HG02981 (cell line): ENCODE measurements at regions not wholly inside any gene's neighbourhood (a gene's known extent, or its start where the extent isn't known, plus 50 kb on each side); places are given as distances from the start of the nearest gene placed in this dataset.
"Not testable (repeated sequence)": the region's sequence is repeated elsewhere in the genome, so short reads cannot be mapped to it uniquely, and the experiment has no call there.

Source experiments
- ATAC-seq: cut with Tn5 transposase; IDR thresholded peaks from one replicate; pipeline ENCODE4 v1.9.1; 2021; ENCODE audit warnings: mild to moderate bottlenecking, moderate library complexity; ENCODE audit not compliant: unreplicated experiment

DNA sequence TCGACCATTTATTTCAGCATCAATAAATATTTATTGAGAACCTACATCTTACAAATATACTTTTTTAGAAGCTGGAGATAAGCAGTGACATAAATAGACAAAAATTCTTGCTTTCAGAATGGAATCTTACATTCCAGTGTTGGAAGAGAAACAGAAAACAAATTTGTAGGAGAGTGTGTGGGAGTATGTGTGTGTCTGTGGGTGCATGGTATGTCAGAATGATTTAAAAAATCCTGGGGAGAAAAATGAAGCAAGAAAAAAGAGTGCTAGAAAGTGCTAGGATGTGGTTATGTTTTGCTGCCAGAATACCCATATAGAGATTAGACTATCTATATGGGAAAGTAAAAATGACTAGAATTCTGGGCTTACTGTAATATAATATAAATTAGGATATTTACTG, 561.7 kb upstream of the SGO1 start:
- ATAC-seq = no peak

GRCh38 chr3:20743553-20744321, 557.7 kb upstream of the SGO1 start:
- ATAC-seq = no peak

DNA sequence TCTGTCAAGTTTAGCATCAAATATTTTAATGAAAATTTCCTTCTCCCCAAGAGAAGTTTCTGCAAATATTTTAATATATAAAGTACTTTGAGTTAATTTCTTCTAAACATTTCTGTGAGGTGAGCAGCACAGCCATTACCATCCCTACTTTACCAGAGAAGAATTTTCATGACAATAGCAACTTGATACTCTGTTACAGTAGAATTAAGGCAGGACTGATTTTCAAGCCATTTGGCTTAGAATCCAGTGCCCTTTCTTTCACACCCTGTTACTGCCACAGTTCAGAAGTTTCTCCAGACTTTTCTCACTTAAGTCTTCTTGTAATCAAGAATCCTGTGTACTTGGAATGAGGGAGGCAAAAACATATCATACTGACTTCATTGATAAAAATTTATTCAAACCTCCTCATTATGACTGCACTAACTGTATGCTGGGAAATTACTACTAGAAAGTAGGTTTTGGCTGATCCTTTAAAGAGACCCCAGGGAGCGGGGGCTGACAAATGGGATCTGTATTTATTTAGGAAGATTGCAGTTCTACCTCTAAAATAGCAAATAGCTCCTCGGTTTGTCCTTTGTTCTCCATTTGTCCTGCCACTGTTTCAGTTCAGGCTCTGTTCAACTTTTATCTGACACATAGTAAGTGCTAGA, 557.0 kb upstream of the SGO1 start:
- no peak for ATAC-seq

GRCh38 chr3:20741381-20741780, 555.4 kb upstream of the SGO1 start:
- ATAC-seq = no peak

DNA sequence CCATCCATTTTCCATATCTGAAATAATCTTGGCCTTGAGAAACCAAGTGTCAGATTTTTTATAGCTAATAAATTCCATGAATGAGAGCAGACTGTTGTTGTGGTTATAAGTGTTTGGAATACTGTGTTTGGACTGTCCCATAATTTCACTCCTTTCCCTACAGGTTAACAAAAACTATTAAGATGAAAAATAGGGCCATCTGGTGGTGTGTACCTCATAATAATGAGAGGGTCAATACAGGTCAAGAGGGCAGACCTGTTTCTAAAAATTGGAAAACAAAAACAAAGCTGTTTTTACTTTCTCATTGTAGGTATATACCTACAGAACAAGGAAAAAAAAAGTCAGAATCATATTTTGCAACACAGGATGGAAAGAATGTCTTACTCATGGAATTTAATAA, 553.8 kb upstream of the SGO1 start:
- no peak for ATAC-seq

DNA sequence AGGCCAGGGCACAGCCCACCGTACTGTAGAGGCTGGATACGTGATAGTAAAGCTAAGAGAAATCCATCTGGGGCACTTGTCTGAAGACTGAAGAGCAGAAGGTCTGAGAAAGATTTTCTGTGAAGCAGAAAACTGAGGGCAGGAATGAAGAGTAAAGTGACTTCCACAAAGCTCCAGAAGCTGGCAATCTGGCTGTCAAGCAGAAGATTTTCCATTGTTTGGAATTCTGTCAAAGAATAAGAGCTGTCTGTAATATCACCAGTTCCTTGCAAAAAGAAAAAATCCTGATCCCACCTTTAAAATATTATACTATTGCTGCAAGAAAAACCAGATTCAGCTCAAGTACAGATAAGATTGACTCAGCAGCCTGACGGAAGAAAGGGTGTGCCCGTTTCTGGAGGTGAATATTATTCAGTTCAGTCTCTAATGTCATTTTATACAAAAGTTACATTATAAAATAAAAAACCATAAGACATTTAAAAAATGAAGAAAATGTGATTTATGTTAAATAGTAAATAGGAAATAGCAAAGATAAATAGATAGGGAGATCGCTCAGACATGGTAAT, 550.4 kb upstream of the SGO1 start:
- no peak for ATAC-seq

DNA sequence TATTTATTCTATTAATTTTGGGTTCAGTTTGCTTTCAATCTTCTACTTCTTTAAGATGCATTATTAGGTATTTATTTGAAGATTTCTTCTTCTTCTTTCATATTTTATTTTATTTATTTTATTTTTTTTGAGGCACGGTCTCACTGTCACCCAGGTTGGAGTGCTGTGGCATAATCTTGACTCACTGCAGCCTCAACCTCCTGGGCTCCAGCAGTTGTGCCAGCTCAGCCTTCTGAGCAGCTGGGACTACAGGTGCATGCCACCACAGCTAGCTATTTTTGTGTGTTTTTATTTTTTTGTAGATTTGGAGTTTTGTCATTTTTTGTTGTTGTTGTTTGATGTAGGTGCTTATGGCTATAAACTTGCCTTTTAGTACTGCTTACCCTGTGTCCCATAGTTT, 543.2 kb upstream of the SGO1 start:
- no peak for ATAC-seq

DNA sequence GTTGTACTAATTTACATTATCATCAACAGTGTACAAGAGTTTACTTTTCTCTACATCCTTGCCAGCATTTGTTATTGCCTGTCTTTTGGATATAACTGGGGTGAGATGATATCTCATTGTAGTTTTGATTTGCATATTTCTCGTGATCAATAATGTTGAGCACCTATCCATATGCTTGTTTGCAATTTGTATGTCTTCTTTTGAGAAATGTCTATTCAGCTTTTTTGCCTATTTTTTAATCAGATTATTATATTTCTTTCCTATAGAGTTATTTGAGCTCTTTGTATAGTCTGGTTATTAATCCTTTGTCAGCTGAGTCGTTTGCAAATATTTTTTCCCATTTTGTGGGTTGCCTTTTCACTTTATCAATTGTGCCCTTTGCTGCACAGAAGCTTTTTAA, 540.8 kb upstream of the SGO1 start:
- no peak for ATAC-seq

- ATAC-seq = no peak
These were observed 538.2 kb upstream of the SGO1 start for GRCh38 chr3:20724241-20724640.

- not testable (repeated sequence) for ATAC-seq
These were observed 530.4 kb upstream of the SGO1 start for GRCh38 chr3:20716425-20716824.

DNA sequence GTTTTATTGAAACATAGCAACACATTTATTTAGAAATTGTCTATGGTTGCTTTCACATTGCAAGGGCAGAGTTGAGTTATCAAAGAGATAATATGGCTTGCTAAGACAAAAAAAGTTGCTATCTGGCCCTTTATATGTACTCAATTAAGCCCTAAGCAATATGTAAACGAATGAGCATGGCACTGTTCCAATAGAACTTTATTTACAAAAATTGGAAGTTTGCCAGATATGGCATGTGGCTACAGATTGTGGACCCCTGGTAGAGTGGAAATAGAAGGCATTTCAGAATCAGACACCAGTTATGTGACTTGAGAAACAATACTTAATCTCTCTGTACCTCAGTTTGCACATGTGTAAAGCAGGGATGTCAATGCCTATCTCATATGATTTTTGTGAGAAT, 515.6 kb upstream of the SGO1 start:
- no peak for ATAC-seq

DNA sequence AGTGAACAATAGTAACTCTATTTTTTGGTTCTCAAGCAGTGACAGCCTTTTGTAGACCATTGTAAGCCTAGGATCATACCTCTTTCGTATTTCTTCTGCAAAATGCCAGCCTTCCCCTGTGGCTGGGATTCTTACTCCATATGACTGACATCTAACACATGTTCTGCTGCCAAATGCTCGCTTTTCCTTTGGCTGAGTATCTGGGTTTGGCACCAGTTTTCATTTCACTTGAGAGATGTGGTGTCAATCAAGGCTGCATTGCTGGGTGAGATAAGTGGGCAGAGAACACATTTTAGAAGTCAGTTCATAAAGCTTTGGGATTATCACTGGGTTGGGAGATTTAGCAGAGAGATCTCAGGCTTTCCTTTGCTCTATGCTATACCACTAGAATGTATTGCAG, 514.7 kb upstream of the SGO1 start:
- no peak for ATAC-seq

DNA sequence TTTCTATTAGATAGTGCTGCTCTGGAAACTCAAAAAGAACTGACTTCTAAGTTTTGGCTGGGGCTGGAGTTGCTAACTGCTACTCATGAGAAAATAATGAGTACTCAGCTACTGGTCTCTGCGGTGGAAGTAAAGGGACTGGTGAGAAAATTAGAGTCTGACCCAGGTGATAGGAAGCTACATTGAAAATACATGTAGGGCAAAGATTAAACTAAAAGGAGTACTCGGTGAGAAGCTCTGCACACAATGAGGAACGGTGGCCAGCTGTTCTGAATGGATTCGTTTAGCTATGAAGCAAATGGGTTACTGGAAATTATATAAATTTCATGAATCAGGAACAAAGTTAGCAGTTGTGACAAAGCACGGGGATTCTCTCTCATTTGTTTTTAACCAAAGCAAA, 512.9 kb upstream of the SGO1 start:
- ATAC-seq = no peak

DNA sequence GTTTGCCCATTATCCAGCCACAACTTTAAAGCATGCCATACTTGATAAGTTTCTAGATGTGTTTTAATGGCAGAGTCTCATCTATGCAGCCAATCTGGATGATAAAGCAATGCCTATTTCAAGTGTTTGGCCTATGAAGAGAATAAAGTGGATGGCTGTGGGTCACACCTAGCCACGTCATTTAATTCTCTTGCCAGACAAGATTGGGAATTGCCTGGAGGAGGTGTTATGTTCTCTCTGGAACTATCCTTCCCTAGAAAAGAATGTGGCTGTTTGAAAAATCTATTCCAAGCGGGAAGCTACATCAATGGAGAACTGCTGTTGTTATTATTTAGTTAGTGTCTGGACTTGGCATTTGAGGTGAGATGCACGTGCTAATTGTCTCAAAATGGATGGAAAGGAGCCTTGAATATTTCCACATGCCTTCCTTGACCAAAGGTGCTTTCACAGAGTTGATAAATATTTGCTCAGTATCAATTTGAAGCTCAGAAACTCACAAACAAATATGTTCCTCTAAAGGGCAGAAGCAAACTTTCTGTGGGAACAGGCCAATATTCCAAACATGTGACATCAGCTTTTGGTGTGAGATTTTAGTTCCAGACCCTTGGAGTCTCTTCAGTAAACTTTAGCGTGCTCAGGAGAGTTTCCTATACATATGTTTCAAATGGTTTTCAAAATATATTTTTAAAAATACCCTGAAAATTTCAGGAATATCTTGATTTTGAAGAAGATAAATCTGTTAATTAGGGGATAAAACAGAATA, 510.6 kb upstream of the SGO1 start:
- ATAC-seq = no peak

DNA sequence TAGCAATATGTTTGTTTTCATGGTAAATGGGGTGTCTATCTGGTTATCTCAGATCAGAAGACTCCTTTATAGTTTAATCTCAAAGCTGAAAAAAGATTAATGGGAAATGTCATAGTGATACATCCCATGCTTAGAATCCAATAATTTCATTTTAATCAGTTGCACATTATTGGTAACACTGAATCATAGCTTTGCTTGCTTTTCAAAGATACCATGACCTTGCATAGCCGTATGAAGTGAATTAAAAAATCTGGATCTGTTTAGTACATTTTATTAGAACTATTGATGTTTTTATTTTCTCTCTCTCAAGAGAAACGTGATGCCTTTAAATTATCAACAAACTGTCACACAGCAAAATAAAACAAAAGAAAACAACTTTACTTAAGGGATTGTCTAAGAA, 506.7 kb upstream of the SGO1 start:
- no peak for ATAC-seq

DNA sequence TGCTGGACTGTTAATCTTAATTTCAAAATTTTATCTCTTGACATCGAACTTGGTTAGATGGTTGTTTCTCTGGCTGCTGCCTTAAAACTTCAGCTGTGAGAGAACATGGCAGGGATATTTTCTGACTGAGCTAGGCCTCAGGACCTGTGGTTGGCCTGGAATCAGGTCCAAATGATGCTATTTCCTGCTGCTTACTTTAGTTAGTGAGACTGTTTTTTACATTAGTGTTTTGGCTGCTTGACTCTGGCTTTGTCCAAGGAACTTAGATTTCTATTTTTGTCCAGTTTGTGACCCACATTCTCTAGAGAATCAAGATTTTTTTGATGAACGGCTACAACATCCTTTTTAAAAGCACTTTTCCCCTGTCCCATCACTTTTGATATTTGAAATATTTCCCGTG, 497.9 kb upstream of the SGO1 start:
- no peak for ATAC-seq

DNA sequence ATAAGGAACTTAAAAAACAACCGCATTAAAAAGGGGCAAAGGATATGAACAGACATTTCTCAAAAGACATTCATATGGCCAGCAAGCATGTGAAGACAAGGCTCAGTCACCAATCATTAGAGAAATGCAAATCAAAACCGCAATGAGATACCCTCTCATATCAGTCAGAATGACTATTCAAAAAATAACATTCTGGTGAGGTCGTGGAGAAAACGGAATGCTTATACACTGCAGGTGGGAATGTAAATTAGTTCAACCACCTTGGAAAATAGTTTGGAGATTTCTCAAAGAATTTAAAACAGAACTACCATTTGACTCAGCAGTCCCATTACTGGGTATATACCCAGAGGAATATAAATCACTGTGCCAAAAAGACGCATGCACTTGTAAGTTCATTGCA, 496.6 kb upstream of the SGO1 start:
- no peak for ATAC-seq

DNA sequence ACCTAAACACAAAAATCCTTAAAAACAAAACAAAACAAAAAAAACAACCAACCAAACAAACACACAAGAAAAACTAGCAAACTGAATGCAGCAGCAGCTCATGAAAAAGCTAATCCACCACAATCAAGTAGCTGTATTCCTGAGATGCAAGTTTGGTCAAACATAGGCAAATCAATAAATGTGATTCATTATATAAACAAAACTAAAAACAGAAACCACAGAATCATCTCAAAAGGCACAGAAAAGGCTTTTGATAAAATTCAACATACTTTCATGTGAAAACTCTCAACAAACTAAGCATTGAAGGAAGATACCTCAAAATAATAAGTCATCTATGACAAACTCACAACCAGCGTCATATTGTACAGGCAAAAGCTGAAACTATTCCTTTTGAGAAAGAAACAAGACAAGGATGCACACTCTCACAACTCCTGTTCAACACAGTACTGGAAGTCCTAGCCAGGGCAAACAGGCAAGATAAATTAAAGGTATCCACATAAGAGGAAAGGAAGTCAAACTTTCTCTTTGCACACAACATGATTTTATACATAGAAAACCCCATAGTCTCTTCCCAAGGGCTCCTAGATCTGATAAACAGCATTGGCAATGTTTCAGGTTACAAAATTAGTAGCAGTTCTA, 495.1 kb upstream of the SGO1 start:
- no peak for ATAC-seq

DNA sequence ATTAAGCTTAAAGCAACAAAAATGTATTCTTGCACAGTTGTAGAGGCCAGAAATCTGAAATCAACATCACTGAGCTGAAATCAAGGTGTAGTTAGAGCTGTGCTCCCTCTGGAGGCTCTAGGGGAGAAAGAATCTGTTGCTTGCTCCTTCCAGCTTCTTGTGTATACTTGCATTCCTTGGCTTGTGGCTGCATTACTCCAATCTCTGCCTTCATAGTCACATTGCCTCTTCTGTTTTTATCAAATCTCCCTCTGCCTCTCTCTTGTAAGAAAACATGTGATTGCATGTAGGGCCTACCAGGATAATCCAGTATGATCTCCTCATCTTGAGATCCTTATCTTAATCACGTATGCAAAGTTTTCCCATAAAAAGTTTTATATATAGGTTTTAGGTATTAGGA, 487.9 kb upstream of the SGO1 start:
- ATAC-seq = no peak

- no peak for ATAC-seq
These were observed 483.7 kb upstream of the SGO1 start for GRCh38 chr3:20669675-20670074.

DNA sequence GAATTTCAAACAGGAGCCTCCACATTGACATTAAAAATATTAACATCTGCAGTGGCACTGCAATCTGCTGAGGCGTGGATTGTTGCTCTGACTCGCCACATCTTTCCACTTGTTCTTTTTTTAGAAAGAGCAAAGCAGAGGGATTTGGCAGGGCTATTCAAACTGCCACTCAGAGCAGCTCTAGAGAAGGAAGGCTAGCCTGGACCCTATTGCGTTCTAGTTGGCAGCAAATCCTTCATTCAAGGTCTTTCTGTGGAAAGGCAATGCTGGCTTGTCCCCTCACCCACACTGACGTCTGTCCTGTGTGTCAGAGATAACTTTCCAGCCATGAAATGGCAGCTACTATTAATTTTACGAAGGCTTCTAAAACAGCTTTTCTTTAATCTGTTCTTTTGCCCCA, 483.2 kb upstream of the SGO1 start:
- no peak for ATAC-seq
